ENCODE measurements at regions not wholly inside any gene's neighbourhood (a gene's known extent, or its start where the extent isn't known, plus 50 kb on each side); places are given as distances from the start of the nearest gene placed in this dataset.
A peak's percentile ranks its signal among the peaks of the same experiment; 100 is the strongest.

- H3K4me3 ChIP-seq (ENCODE audit: low read length): no peak overlapping the region
- TF ChIP-seq, protein P1, sequence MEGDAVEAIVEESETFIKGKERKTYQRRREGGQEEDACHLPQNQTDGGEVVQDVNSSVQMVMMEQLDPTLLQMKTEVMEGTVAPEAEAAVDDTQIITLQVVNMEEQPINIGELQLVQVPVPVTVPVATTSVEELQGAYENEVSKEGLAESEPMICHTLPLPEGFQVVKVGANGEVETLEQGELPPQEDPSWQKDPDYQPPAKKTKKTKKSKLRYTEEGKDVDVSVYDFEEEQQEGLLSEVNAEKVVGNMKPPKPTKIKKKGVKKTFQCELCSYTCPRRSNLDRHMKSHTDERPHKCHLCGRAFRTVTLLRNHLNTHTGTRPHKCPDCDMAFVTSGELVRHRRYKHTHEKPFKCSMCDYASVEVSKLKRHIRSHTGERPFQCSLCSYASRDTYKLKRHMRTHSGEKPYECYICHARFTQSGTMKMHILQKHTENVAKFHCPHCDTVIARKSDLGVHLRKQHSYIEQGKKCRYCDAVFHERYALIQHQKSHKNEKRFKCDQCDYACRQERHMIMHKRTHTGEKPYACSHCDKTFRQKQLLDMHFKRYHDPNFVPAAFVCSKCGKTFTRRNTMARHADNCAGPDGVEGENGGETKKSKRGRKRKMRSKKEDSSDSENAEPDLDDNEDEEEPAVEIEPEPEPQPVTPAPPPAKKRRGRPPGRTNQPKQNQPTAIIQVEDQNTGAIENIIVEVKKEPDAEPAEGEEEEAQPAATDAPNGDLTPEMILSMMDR (conservative IDR thresholded peaks at IDR 0.05; ENCODE audit: low read depth, low read length): no peak
- DNase-seq (ENCODE audit: low read depth): no peak
Measured at GRCh38 chr14:31978423-31978822, 98.7 kb upstream of the ARHGAP5 start.

DNA sequence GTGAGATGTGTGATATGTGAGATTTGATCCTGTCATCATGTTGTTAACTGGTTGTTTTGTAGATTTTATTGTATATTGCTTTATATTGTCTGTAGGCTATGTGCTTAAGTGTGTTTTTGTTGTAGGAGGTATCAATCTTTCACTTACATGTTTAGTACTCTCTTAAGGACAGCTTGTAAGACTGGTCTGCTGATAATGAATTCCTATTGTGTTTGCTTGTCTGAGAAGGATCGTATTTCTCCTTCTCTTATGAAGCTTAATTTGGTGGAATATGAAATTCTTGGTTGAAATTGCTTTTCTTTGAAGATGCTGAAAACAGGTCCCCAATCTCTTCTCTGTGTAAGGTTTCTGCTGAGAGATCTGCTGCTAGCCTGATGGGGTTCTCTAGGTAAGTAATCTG, 94.5 kb upstream of the ARHGAP5 start:
- no peak for DNase-seq (ENCODE audit: low read depth)
- TF ChIP-seq, protein P1 (conservative IDR thresholded peaks at IDR 0.05; ENCODE audit: low read depth, low read length): no peak
- H3K4me3 ChIP-seq (ENCODE audit: low read length): no peak overlapping the region

- TF ChIP-seq, protein P1 (conservative IDR thresholded peaks at IDR 0.05; ENCODE audit: low read depth, low read length): no peak
- DNase-seq (ENCODE audit: low read depth): no peak
- H3K4me3 ChIP-seq (ENCODE audit: low read length): no peak overlapping the region
Measured at GRCh38 chr14:31986405-31986804, 90.7 kb upstream of the ARHGAP5 start.

DNA sequence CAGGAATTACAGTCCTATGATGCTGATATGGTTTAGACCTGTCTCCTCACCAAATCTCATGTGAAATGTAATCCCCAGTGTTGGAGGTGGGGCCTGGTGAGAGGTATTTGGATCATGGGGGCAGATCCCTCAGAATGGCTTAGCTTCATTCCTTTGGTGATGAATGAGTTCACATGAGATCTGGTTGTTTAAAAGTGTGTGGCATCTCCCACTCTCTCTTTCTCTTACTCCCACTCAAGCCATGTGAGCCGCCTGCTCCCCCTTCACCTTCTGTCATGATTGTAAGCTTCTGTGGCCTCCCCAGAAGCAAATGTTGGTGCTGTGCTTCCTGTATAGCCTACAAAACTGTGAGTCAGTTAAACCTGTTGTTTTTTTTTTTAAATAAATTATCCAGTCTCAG, 89.4 kb upstream of the ARHGAP5 start:
- H3K4me3 ChIP-seq (ENCODE audit: low read length): no peak overlapping the region
- no peak for DNase-seq (ENCODE audit: low read depth)
- TF ChIP-seq, protein P1 (conservative IDR thresholded peaks at IDR 0.05; ENCODE audit: low read depth, low read length): no peak

GRCh38 chr14:31988244-31988643, 88.9 kb upstream of the ARHGAP5 start:
- TF ChIP-seq, protein P1 (conservative IDR thresholded peaks at IDR 0.05; ENCODE audit: low read depth, low read length): no peak
- no peak overlapping the region for H3K4me3 ChIP-seq (ENCODE audit: low read length)
- DNase-seq (ENCODE audit: low read depth): no peak

GRCh38 chr14:31990183-31990857, 86.8 kb upstream of the ARHGAP5 start:
- peak; percentile 74 for DNase-seq (ENCODE audit: low read depth)

More at GRCh38 chr14:31990183-31990857, 86.8 kb upstream of the ARHGAP5 start:
- TF ChIP-seq, protein P1 (conservative IDR thresholded peaks at IDR 0.05; ENCODE audit: low read depth, low read length): no peak
- H3K4me3 ChIP-seq (ENCODE audit: low read length): no peak overlapping the region
